ENCODE measurements at regions not wholly inside any gene's neighbourhood (a gene's known extent, or its start where the extent isn't known, plus 50 kb on each side); places are given as distances from the start of the nearest gene placed in this dataset.

GRCh38 chr10:5582736-5583135 lies 58.0 kb downstream of the CALML3 start:
- no peak for TF ChIP-seq CTCF (IDR thresholded peaks at IDR 0.05)
- no peak for TF ChIP-seq ZNF317 (CRISPR knock-in tag; IDR thresholded peaks at IDR 0.05; ENCODE audit: borderline replicate concordance, low read depth)
- no peak for TF ChIP-seq ESRRA (CRISPR knock-in tag; IDR thresholded peaks at IDR 0.05; ENCODE audit: borderline replicate concordance)
- TF ChIP-seq CREB1 (CRISPR knock-in tag; IDR thresholded peaks at IDR 0.05): no peak
- TF ChIP-seq SMAD4 (CRISPR knock-in tag; IDR thresholded peaks at IDR 0.05): no peak
- no peak for TF ChIP-seq ARID4B (CRISPR knock-in tag; IDR thresholded peaks at IDR 0.05; ENCODE audit: borderline replicate concordance)
- no peak for TF ChIP-seq ZNF263 (CRISPR knock-in tag; IDR thresholded peaks at IDR 0.05; ENCODE audit: low read depth)

Measured in WTC11 (cell line).